ENCODE measurements at regions not wholly inside any gene's neighbourhood (a gene's known extent, or its start where the extent isn't known, plus 50 kb on each side); places are given as distances from the start of the nearest gene placed in this dataset.

- no peak for TF ChIP-seq POLR2AphosphoS5 (IDR thresholded peaks at IDR 0.05)
- TF ChIP-seq, protein P1, sequence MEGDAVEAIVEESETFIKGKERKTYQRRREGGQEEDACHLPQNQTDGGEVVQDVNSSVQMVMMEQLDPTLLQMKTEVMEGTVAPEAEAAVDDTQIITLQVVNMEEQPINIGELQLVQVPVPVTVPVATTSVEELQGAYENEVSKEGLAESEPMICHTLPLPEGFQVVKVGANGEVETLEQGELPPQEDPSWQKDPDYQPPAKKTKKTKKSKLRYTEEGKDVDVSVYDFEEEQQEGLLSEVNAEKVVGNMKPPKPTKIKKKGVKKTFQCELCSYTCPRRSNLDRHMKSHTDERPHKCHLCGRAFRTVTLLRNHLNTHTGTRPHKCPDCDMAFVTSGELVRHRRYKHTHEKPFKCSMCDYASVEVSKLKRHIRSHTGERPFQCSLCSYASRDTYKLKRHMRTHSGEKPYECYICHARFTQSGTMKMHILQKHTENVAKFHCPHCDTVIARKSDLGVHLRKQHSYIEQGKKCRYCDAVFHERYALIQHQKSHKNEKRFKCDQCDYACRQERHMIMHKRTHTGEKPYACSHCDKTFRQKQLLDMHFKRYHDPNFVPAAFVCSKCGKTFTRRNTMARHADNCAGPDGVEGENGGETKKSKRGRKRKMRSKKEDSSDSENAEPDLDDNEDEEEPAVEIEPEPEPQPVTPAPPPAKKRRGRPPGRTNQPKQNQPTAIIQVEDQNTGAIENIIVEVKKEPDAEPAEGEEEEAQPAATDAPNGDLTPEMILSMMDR (IDR thresholded peaks at IDR 0.05) = no peak
- TF ChIP-seq POLR2A (IDR thresholded peaks at IDR 0.05) = no peak
- TF ChIP-seq EP300 (IDR thresholded peaks at IDR 0.05) = no peak
These were observed 154.2 kb downstream of the DLL1 start for GRCh38 chr6:170136541-170137175.

Measured in upper lobe of left lung (tissue), 4 donors.